ENCODE measurements at regions not wholly inside any gene's neighbourhood (a gene's known extent, or its start where the extent isn't known, plus 50 kb on each side); places are given as distances from the start of the nearest gene placed in this dataset.

GRCh38 chr9:78856781-78857180 is 559.9 kb downstream of the PSAT1 start:
- no peak for DNase-seq (ENCODE audit: low read depth in 2 of 2, low spot score in 1 of 2)

- no peak for DNase-seq (ENCODE audit: low read depth in 2 of 2, low spot score in 1 of 2)
These were observed 560.7 kb downstream of the PSAT1 start for GRCh38 chr9:78857373-78858225.

GRCh38 chr9:78858266-78858665 is 561.3 kb downstream of the PSAT1 start:
- DNase-seq (ENCODE audit: low read depth in 2 of 2, low spot score in 1 of 2): no peak

- no peak for DNase-seq (ENCODE audit: low read depth in 2 of 2, low spot score in 1 of 2)
These were observed 564.0 kb downstream of the PSAT1 start for GRCh38 chr9:78860801-78861475.

GRCh38 chr9:78863531-78863930 is 566.6 kb downstream of the PSAT1 start:
- DNase-seq (ENCODE audit: low read depth in 2 of 2, low spot score in 1 of 2): no peak

GRCh38 chr9:78865737-78866136 is 568.8 kb downstream of the PSAT1 start:
- DNase-seq (ENCODE audit: low read depth in 2 of 2, low spot score in 1 of 2): no peak

GRCh38 chr9:78866207-78867132 is 569.5 kb downstream of the PSAT1 start:
- no peak for DNase-seq (ENCODE audit: low read depth in 2 of 2, low spot score in 1 of 2)

- DNase-seq (ENCODE audit: low read depth in 2 of 2, low spot score in 1 of 2): no peak
These were observed 574.1 kb downstream of the PSAT1 start for GRCh38 chr9:78871086-78871451.

GRCh38 chr9:78871452-78872331 is 574.8 kb downstream of the PSAT1 start:
- no peak for DNase-seq (ENCODE audit: low read depth in 2 of 2, low spot score in 1 of 2)

- no peak for DNase-seq (ENCODE audit: low read depth in 2 of 2, low spot score in 1 of 2)
These were observed 577.1 kb downstream of the PSAT1 start for GRCh38 chr9:78874061-78874460.

GRCh38 chr9:78879324-78880100 is 582.6 kb downstream of the PSAT1 start:
- no peak for DNase-seq (ENCODE audit: low read depth in 2 of 2, low spot score in 1 of 2)

- no peak for DNase-seq (ENCODE audit: low read depth in 2 of 2, low spot score in 1 of 2)
These were observed 584.4 kb downstream of the PSAT1 start for GRCh38 chr9:78881295-78881694.

GRCh38 chr9:78882481-78882880 is 585.6 kb downstream of the PSAT1 start:
- no peak for DNase-seq (ENCODE audit: low read depth in 2 of 2, low spot score in 1 of 2)

- DNase-seq (ENCODE audit: low read depth in 2 of 2, low spot score in 1 of 2): no peak
These were observed 587.8 kb downstream of the PSAT1 start for GRCh38 chr9:78884611-78885150.

- no peak for DNase-seq (ENCODE audit: low read depth in 2 of 2, low spot score in 1 of 2)
These were observed 595.3 kb downstream of the PSAT1 start for GRCh38 chr9:78892182-78892581.

- no peak for DNase-seq (ENCODE audit: low read depth in 2 of 2, low spot score in 1 of 2)
These were observed 595.8 kb downstream of the PSAT1 start for GRCh38 chr9:78892769-78893168.

GRCh38 chr9:78893774-78894401 is 597.0 kb downstream of the PSAT1 start:
- no peak for DNase-seq (ENCODE audit: low read depth in 2 of 2, low spot score in 1 of 2)

- no peak for DNase-seq (ENCODE audit: low read depth in 2 of 2, low spot score in 1 of 2)
These were observed 599.6 kb downstream of the PSAT1 start for GRCh38 chr9:78896479-78896878.

- no peak for DNase-seq (ENCODE audit: low read depth in 2 of 2, low spot score in 1 of 2)
These were observed 601.3 kb downstream of the PSAT1 start for GRCh38 chr9:78898234-78898633.
